ENCODE measurements at regions not wholly inside any gene's neighbourhood (a gene's known extent, or its start where the extent isn't known, plus 50 kb on each side); places are given as distances from the start of the nearest gene placed in this dataset.

DNA sequence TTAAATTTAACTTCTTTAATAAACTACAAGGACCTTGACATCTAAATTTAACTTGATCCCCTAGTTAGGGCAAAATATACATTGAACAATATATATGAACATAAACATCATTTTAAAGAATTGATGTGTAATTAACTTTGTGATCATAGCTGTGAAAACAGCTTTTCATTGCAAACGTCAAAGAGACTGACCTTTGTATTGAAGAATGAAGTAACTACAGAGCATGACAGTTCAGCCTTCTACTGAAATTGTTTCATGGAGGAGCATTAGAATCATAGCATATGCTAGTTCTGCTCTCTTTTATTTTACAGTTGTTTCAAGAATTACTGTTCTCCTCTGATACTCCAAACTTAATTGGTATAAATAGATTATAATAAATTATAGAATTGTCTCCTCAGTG lies 123.4 kb upstream of the PRR20A start:
- DNase-seq: no peak

DNA sequence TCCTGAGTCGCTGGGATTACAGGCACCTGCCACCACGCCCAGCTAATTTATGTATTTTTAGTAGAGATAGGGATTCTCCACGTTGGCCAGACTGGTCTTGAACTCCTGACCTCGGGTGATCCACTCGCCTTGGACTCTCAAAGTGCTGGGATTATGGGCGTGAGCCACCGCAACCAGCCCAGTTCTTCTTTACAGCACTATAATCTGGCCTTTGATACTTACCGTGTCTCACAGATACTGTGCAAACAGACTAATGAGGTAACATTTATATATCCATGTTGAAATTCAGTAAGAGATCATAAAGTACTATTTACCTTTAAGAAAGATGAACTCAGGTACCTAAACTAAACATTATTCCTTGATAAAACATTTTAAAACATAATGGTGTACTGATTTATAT lies 121.8 kb upstream of the PRR20A start:
- no peak for DNase-seq

DNA sequence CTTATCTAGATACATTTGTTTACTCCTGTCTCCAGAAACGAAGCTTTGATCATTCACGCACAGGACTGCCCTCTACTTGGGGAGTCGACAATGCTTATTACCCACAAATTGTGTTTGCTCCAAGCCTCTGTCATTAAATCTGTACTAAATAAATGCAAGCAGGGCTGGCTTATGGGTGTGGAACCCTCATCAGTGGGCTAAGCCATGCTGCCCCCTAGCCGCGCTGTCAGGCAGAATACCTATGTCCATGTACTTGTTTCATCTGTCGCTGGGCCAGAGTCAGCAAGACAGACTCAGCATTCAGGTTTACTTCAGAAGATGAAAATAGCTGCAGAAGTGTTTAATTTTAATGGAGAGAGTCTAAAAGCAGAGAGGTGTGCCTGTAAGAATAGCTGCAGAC lies 110.0 kb upstream of the PRR20A start:
- no peak for DNase-seq

DNA sequence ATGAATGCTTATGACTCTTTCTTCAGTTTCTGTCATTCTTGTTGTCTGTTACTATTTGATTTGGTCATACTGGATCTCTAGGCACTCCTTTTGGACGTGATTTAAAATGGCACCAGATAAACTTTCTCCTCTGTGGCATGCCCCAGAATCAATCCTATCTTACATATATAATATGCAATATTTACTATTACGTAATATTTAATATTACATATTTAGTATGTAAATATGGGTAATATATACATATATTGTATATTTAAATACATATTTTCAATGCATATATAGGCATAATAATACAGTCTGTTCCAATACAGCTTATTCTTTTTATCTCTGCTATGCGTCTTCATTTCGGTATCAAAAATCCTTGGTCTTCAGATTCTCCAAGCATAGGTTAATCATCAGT lies 104.4 kb upstream of the PRR20A start:
- DNase-seq: no peak

DNA sequence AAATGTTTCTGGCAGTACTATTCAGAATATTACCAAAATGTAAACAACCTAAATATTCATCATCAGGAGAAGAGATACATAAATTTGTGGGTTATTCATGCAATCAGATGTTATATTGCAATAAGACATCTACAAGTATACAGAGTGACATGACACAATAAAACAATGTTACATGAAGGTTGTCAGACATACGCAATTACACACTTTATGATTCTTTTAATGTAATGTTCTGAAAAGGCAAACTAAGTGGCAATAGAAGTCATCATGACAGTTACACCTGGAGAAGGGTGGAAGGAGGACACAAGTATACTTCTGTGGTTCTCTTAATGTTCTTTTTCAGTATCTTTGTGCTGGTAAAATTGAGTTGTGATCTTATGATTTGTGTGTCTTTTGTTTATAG lies 95.8 kb upstream of the PRR20A start:
- no peak for DNase-seq

DNA sequence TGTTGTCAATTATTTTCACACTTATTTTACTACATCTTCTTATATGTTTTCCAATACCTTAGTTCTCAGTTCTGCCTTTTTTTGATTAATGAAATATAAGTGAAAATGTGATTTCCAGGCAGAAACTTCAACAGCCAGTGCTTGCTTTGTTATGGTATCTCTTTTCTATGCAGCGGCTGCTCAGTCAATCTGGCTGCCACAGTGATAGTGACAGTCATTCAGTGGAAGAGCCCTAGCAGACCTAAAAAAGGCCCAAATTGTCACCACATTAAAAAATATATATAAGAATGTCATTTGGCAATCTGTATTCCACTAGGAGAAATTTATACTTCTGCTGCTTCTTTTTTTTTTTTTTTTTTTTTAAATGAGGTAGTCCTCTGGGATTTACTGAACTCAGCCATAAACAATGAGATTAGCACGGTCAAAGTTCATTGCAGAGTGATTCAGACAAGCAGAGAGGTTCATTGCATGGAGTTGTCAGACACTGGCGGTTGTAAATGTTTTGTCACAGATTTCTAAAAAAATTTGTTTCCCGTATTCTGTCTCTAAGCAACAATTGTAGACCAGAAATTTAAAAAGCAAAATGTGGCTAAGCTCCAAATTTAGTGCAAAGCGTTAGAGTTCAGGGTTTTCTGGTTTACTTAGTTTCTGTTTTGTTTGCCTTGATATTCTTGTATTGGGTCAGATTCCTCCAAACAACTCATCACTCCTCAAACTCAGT lies 94.7 kb upstream of the PRR20A start:
- no peak for DNase-seq

DNA sequence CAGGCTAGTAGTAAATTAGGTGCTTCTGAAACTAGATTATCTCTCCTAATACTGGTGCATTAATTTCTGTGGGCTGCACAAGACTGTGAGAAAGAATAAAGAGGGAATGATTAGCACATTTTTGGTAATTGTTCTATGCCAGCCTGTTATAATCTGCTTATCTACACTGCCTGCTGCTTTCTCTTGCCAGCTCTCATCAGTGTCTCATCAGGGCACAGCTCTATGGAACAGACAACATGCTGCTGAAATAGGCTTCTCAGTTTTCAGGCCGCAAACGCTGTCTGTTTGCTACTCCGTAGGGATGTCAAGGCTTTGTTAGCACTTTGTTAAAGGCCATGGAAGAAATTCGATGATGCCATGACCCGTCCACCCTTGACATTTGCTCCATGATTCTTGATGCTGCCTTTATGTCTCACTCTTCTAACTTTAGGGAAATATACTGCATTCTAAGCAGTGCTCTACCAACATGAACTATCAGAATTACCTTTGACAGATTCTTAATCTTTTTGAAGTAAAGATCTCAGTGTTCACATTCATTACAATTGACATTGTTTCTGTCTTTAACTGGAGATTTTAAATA lies 84.0 kb upstream of the PRR20A start:
- DNase-seq: no peak

DNA sequence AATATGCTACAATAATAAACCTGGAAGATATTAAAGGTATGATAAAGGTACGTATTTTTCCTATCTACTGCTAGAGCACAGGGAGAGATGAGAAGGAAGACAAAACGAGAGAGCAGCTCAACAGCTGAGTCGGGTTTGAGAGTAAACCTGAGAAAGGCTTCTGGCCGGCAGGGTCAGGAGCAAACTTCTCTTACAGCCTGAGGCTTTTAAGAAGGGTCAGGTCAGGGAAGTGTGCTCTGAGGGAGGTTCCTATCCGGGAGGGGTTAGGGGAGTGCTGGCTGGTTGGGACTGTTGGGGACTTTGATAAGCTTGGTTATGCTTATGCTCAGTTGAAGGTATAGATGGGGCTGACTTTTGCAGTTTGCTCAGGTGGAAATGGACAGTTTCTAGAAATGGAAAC lies 77.7 kb upstream of the PRR20A start:
- no peak for DNase-seq

DNA sequence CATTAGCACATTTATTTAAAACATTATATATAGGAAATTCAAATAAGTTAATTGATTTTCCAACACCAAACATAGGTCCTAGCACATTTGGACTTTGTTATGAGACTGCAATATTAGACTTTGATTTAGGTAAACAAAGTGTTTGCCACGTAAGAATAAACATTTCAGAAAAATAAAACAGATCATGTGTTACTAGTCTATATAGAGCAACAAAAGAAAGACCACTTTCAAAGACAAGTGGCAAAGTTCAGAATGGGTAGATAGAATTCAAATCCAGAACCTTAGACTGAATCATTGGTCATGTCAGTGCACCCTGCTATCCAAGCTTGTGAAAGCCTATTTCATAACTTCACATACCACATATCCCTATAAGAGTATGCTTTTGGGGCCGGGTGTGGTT lies 66.7 kb upstream of the PRR20A start:
- no peak for DNase-seq

DNA sequence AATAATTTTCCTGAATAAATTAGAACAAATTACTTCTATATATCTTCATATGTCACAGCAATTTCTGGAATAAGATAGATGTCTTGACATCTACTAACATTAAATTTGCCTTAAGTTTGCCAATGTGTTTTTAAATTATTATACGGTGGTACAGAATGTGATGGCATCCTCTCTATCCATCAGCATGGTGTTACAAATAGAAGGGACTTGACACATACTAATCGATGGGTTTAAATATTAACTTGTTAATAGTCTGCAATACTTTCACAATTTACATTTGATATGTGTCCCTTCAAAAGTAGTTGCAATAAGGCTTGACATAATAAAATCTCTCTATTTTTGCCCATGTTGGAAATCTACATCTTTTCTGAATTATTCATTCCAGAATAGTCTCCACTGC lies 65.1 kb upstream of the PRR20A start:
- DNase-seq: no peak

DNA sequence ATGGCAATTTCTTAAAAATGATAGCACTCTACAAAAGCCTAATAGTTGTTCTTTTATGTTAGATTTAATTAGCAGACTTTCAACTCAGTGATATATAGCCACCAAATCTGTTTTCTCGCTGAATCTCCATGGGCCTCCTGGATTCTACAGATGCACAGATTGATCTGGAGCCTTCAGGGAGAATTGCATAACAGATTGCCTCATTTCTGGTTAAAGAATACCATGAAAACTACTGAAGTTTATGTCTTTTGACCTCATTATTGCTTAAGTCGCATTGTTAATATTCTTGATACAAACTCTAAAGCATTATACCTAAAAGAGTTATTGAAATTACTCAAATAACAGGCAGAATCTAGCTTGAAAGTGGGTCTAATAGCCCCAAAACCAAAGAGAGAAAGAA lies 53.7 kb upstream of the PRR20A start:
- DNase-seq: no peak

All from right hindlimb (tissue), 1 donor.